ENCODE measurements at regions not wholly inside any gene's neighbourhood (a gene's known extent, or its start where the extent isn't known, plus 50 kb on each side); places are given as distances from the start of the nearest gene placed in this dataset.

DNA sequence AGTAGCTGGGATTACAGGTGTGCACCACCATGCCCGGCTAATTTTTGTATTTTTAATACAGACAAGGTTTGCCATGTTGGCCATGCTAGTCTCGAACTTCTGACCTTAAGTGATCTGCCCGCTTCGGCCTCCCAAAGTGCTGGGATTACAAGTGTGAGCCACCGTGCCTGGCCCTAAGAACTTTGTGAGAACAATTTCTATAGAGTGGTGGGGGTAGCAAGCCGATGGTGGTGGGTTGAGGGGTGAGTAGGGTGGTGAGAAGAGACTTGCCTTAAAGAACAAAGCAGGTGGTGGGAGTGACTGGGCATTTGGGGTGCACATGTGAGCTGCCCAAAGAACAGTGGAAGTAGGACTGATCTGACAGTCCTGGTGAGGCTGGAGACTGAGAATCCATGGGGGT is 76.0 kb upstream of the ASB18 start:
- no peak for TF ChIP-seq POLR2AphosphoS2 (conservative IDR thresholded peaks at IDR 0.05; ENCODE audit: low read length)
- no peak for TF ChIP-seq MAZ (IDR thresholded peaks at IDR 0.05; ENCODE audit: borderline replicate concordance, low read depth, low read length)
- no peak for TF ChIP-seq NPAS2 (CRISPR knock-in tag; IDR thresholded peaks at IDR 0.05; ENCODE audit: borderline replicate concordance)
- no peak for TF ChIP-seq ZNF302 (CRISPR knock-in tag; IDR thresholded peaks at IDR 0.05)
- TF ChIP-seq, protein P1, sequence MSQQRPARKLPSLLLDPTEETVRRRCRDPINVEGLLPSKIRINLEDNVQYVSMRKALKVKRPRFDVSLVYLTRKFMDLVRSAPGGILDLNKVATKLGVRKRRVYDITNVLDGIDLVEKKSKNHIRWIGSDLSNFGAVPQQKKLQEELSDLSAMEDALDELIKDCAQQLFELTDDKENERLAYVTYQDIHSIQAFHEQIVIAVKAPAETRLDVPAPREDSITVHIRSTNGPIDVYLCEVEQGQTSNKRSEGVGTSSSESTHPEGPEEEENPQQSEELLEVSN (IDR thresholded peaks at IDR 0.05; ENCODE audit: borderline replicate concordance, low read depth) = no peak
- TF ChIP-seq, protein P2, sequence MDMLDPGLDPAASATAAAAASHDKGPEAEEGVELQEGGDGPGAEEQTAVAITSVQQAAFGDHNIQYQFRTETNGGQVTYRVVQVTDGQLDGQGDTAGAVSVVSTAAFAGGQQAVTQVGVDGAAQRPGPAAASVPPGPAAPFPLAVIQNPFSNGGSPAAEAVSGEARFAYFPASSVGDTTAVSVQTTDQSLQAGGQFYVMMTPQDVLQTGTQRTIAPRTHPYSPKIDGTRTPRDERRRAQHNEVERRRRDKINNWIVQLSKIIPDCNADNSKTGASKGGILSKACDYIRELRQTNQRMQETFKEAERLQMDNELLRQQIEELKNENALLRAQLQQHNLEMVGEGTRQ (IDR thresholded peaks at IDR 0.05) = no peak
- no peak for TF ChIP-seq CHD2 (IDR thresholded peaks at IDR 0.05; ENCODE audit: low read length, partially characterized antibody)
- no peak for TF ChIP-seq FOSB (CRISPR knock-in tag; IDR thresholded peaks at IDR 0.05)
- TF ChIP-seq, protein P3, sequence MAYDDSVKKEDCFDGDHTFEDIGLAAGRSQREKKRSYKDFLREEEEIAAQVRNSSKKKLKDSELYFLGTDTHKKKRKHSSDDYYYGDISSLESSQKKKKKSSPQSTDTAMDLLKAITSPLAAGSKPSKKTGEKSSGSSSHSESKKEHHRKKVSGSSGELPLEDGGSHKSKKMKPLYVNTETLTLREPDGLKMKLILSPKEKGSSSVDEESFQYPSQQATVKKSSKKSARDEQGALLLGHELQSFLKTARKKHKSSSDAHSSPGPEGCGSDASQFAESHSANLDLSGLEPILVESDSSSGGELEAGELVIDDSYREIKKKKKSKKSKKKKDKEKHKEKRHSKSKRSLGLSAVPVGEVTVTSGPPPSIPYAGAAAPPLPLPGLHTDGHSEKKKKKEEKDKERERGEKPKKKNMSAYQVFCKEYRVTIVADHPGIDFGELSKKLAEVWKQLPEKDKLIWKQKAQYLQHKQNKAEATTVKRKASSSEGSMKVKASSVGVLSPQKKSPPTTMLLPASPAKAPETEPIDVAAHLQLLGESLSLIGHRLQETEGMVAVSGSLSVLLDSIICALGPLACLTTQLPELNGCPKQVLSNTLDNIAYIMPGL (CRISPR knock-in tag; IDR thresholded peaks at IDR 0.05; ENCODE audit: borderline replicate concordance) = no peak
- TF ChIP-seq FOXS1 (CRISPR knock-in tag; IDR thresholded peaks at IDR 0.05) = no peak
- no peak for TF ChIP-seq HOXA7 (CRISPR knock-in tag; IDR thresholded peaks at IDR 0.05)
- Histone ChIP-seq H3K27ac (no peak overlapping the region), H3K9me3 (no peaks in the 10 kb centered on the region), H3K4me1 (no peaks in the 10 kb centered on the region), H3K4me3 (no peak overlapping the region), H3K4me2 (no peak overlapping the region)
- no peak for DNase-seq (ENCODE audit: low read depth in 1 of 2, low spot score in 1 of 2)
- FAIRE-seq = no peak
- ATAC-seq = no peak
- ChIA-PET POLR2A (no interaction called here), CTCF (interaction anchor here (1.4 kb wide), 1 partner anchor 13 kb away, joined by 7 read pairs; no protein-coding TSS in a partner anchor)
- 41% methylated on average over 6 of the region's 6 CpGs for WGBS (ENCODE audit: missing lambda C conversion rate)

- ChIA-PET POLR2A (no interaction called here), CTCF (interaction anchor here (1.7 kb wide), 1 partner anchor 721 kb away, joined by 6 read pairs; no protein-coding TSS in a partner anchor)
- 78% methylated on average over 14 of the region's 14 CpGs for WGBS (ENCODE audit: missing lambda C conversion rate)
- H3K4me2 ChIP-seq = no peak overlapping the region
- H3K27ac ChIP-seq = no peak overlapping the region
- H3K9me3 ChIP-seq = no peaks in the 10 kb centered on the region
- no peak for DNase-seq (ENCODE audit: low read depth in 1 of 2, low spot score in 1 of 2)
- no peak for FAIRE-seq
- no peak overlapping the region for H3K4me3 ChIP-seq
- ATAC-seq = no peak
- TF ChIP-seq HDAC2 (IDR thresholded peaks at IDR 0.05) (no peak), FOSB (CRISPR knock-in tag; IDR thresholded peaks at IDR 0.05) (no peak)
- no peaks in the 10 kb centered on the region for H3K4me1 ChIP-seq
Observed at GRCh38 chr2:236341067-236341466, 76.9 kb upstream of the ASB18 start.

DNA sequence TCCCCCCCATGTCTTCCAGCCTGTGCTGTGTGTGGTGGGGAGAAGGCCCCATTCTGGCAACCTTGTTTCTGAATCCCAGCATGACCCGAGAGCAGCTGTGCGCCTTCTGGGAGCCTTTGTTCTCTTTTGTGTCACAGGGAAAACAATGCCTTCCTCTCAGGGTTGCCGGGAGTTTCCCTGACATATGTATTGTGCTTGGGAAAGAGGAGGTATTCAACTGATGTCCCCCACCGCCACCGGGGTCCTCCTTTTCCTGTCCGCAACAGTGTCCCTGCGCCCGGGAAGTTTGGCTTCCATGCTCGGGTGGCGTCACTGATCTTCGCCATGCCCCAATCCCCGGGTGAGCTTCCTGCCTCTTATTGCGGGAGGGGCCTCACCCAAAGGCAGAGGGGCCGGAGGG is 77.5 kb upstream of the ASB18 start:
- H3K27ac ChIP-seq = no peak overlapping the region
- TF ChIP-seq, protein P1 (IDR thresholded peaks at IDR 0.05; ENCODE audit: borderline replicate concordance, low read depth) = no peak
- no peak for TF ChIP-seq TP53 (CRISPR knock-in tag; IDR thresholded peaks at IDR 0.05)
- TF ChIP-seq MAFK (IDR thresholded peaks at IDR 0.05; ENCODE audit: partially characterized antibody) = no peak
- POLR2A ChIA-PET = no interaction called here
- DNase-seq (ENCODE audit: low read depth in 1 of 2, low spot score in 1 of 2) = no peak
- H3K4me3 ChIP-seq = no peak overlapping the region
- H3K9me3 ChIP-seq = no peaks in the 10 kb centered on the region
- CTCF ChIA-PET = interaction anchor here (1.6 to 2.9 kb wide), 4 partner anchors 11 to 721 kb away, joined by 3 to 28 read pairs (median 16); no protein-coding TSS in a partner anchor
- no peak for ATAC-seq
- H3K4me2 ChIP-seq = no peak overlapping the region
- no peaks in the 10 kb centered on the region for H3K4me1 ChIP-seq
- WGBS (ENCODE audit: missing lambda C conversion rate) = 73% methylated on average over 11 of the region's 14 CpGs
- FAIRE-seq = no peak

GRCh38 chr2:236342507-236342906 is 78.3 kb upstream of the ASB18 start:
- ATAC-seq (no peak), FAIRE-seq (no peak), DNase-seq (ENCODE audit: low read depth in 1 of 2, low spot score in 1 of 2) (no peak)
- no peak overlapping the region for H3K4me3 ChIP-seq
- H3K27ac ChIP-seq = no peak overlapping the region
- H3K4me2 ChIP-seq = no peak overlapping the region
- WGBS (ENCODE audit: missing lambda C conversion rate) = 70% methylated on average over 7 of the region's 10 CpGs
- H3K9me3 ChIP-seq = no peaks in the 10 kb centered on the region
- ChIA-PET POLR2A (no interaction called here), CTCF (interaction anchor here (0.8 to 2.9 kb wide), 16 partner anchors 9 to 733 kb away, joined by 3 to 28 read pairs (median 4); no protein-coding TSS in a partner anchor)
- no peaks in the 10 kb centered on the region for H3K4me1 ChIP-seq
- no peak for TF ChIP-seq GATA3 (IDR thresholded peaks at IDR 0.05; ENCODE audit: borderline replicate concordance)
- TF ChIP-seq SREBF2 (IDR thresholded peaks at IDR 0.05) = no peak
- no peak for TF ChIP-seq NFE2L2 (conservative IDR thresholded peaks at IDR 0.05; ENCODE audit: low read length)
- TF ChIP-seq HOXB13 (CRISPR knock-in tag; IDR thresholded peaks at IDR 0.05; ENCODE audit: low read depth) = no peak
- TF ChIP-seq NR3C1 (IDR thresholded peaks at IDR 0.05) = no peak
- TF ChIP-seq CHD4 (IDR thresholded peaks at IDR 0.05; ENCODE audit: borderline replicate concordance) = no peak
- TF ChIP-seq PHF8 (IDR thresholded peaks at IDR 0.05; ENCODE audit: borderline replicate concordance, low read depth) = no peak
- TF ChIP-seq HOXA7 (CRISPR knock-in tag; IDR thresholded peaks at IDR 0.05) = no peak
- TF ChIP-seq, protein P2 (IDR thresholded peaks at IDR 0.05) = no peak
- no peak for TF ChIP-seq EHMT2 (IDR thresholded peaks at IDR 0.05; ENCODE audit: low read depth)
- TF ChIP-seq, protein P4, sequence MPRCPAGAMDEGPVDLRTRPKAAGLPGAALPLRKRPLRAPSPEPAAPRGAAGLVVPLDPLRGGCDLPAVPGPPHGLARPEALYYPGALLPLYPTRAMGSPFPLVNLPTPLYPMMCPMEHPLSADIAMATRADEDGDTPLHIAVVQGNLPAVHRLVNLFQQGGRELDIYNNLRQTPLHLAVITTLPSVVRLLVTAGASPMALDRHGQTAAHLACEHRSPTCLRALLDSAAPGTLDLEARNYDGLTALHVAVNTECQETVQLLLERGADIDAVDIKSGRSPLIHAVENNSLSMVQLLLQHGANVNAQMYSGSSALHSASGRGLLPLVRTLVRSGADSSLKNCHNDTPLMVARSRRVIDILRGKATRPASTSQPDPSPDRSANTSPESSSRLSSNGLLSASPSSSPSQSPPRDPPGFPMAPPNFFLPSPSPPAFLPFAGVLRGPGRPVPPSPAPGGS (IDR thresholded peaks at IDR 0.05) = no peak
- no peak for TF ChIP-seq MAZ (IDR thresholded peaks at IDR 0.05; ENCODE audit: borderline replicate concordance, low read depth, low read length)
- TF ChIP-seq ZNF302 (CRISPR knock-in tag; IDR thresholded peaks at IDR 0.05) = no peak
- no peak for TF ChIP-seq FOSB (CRISPR knock-in tag; IDR thresholded peaks at IDR 0.05)
- no peak for TF ChIP-seq ZFP36 (IDR thresholded peaks at IDR 0.05; ENCODE audit: borderline replicate concordance, partially characterized antibody)
